GM19239 (cell line): ENCODE measurements at regions not wholly inside any gene's neighbourhood (a gene's known extent, or its start where the extent isn't known, plus 50 kb on each side); places are given as distances from the start of the nearest gene placed in this dataset.

Experiments
- DNase-seq: peaks from one replicate; pipeline ENCODE4 v3.0.0; 2011; ENCODE audit warnings: low spot score; ENCODE audit not compliant: insufficient read length
- FAIRE-seq: peaks from 2 replicates; lab custom pipeline; 2011; peaks lifted over from hg19 to GRCh38; lab: Jason Lieb, UNC

DNA sequence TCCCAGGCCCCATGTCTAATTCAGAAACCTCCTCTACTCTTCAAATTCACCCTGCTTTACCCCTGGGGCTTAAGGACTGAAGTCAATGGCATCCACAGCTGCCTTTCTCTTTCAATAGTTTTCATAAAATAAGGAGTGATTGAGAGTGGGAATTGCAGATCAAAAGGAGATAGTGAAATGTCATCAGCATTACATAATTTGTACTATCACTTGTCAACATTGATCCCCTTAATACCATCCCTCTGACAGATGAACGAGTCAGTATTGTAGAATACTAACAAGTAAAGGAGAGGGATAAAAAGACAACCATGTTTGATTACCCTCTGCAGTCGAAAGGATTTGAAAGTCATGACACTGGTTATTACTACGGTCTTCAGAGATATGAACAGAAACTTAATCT lies 212.4 kb downstream of the TMEM114 start:
- FAIRE-seq (no peak), DNase-seq (no peak)

GRCh38 chr16:8376858-8377257 lies 213.5 kb downstream of the TMEM114 start:
- FAIRE-seq (no peak), DNase-seq (no peak)

- FAIRE-seq = no peak
- no peak for DNase-seq
Observed at GRCh38 chr16:8376430-8376829, 213.9 kb downstream of the TMEM114 start.

DNA sequence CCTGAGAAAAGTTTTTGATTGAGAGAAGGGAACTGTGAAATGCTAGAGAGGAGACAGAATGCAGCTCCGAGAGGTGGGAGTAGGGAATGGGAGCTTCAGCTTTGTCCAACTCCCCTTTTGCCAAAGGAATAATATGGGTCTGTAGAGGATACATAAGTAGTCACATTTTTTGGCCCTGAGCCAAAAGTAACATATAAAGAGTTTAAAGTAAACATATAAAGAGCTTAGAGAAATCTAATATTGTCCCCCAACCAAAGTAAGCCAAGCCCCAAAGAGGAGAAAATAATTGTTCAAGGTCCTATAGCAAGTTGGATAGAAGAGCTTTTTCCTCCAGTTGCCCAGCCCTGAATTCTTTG lies 215.1 kb downstream of the TMEM114 start:
- no peak for DNase-seq
- no peak for FAIRE-seq

DNA sequence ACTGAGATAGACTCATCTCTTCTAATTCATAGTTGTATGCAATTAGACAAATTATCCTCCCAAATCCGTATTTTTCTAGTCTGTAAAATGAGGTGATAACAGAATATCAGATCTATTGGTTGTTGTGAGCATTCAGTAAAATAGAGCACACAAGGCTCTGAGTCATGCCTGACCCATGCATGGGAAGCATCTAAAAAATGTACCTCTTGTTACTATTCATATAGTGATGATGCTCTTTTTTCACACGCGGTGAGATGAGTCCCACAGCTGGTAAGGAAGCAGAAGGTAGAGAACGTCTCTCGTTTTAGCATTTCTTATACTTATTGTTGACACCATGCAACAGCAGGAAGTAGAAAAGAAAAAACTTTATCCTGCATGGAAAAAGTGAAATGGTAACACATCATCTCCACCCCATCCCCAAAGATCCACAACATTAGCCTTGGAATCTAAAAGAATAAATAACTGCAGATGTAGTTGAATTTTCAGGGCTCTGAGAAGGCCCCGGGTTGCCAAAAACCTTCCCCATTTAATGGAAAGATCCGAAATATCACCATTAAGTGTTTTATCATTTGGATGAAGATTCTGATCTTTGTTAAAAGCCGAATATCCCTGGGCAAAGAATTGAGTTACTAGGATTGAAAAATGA lies 215.6 kb downstream of the TMEM114 start:
- DNase-seq (no peak), FAIRE-seq (no peak)

- FAIRE-seq (no peak), DNase-seq (no peak)
Observed at GRCh38 chr16:8373676-8374431, 216.5 kb downstream of the TMEM114 start.

GRCh38 chr16:8372141-8372540 lies 218.2 kb downstream of the TMEM114 start:
- FAIRE-seq (no peak), DNase-seq (no peak)

- DNase-seq (no peak), FAIRE-seq (no peak)
Observed at GRCh38 chr16:8370374-8371270, 219.7 kb downstream of the TMEM114 start.

DNA sequence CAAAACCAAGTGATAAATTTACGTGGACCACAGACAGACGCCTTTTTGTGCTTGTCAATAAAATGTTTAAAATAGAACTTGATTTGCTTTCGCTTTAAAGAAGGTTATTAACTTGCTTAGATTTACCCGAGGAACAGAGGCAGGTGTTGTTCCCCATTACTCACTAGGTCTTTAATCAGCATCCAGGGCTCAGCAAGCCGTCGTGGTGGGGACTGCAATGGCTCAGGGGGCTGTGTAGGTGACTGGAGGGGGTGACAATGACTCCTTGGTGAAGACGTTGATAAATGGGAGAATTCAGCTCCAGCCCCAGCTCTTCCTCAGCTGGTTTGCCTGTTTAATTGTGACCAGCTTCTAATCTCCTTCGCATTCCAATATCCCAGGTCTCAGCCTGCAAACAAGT lies 231.4 kb downstream of the TMEM114 start:
- DNase-seq (no peak), FAIRE-seq (no peak)

- DNase-seq (no peak), FAIRE-seq (no peak)
Observed at GRCh38 chr16:8355675-8356074, 234.6 kb downstream of the TMEM114 start.

GRCh38 chr16:8346294-8346693 lies 244.0 kb downstream of the TMEM114 start:
- FAIRE-seq (no peak), DNase-seq (no peak)

GRCh38 chr16:8342276-8342675 lies 248.0 kb downstream of the TMEM114 start:
- FAIRE-seq = no peak
- DNase-seq = no peak

GRCh38 chr16:8330761-8331160 lies 259.6 kb downstream of the TMEM114 start:
- DNase-seq = no peak
- FAIRE-seq = no peak

GRCh38 chr16:8326232-8326631 lies 264.1 kb downstream of the TMEM114 start:
- FAIRE-seq = no peak
- DNase-seq = no peak

DNA sequence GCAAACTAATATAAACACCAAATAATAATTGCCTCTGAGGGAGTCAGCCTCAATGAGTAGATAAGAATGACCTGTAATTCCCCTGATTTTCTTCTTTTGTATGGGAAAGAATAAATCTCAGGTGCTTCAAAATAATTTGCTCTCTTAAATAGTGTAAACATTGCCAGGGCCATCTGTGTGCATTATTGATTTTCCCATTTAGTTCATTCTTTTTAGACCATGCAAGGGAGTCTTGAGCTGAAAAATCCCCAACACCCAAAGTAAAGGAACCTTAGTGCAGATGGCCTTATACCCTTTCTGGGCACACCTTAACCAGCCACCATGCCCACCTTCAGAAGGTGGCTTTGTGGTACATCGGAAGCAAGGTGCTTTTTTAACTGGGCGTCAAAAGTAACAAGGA lies 267.2 kb downstream of the TMEM114 start:
- FAIRE-seq = no peak
- DNase-seq = no peak

- FAIRE-seq (no peak), DNase-seq (no peak)
Observed at GRCh38 chr16:8320131-8320530, 270.2 kb downstream of the TMEM114 start.

GRCh38 chr16:8310816-8311215 lies 279.5 kb downstream of the TMEM114 start:
- FAIRE-seq (no peak), DNase-seq (no peak)

GRCh38 chr16:8310323-8310722 lies 280.0 kb downstream of the TMEM114 start:
- DNase-seq = no peak
- no peak for FAIRE-seq

GRCh38 chr16:8305201-8305600 lies 285.1 kb downstream of the TMEM114 start:
- no peak for FAIRE-seq

GRCh38 chr16:8299635-8300034 lies 290.7 kb downstream of the TMEM114 start:
- FAIRE-seq (no peak), DNase-seq (no peak)

More at GRCh38 chr16:8305201-8305600, 285.1 kb downstream of the TMEM114 start:
- no peak for DNase-seq
